Right kidney (tissue), 1 donor: ENCODE measurements at regions not wholly inside any gene's neighbourhood (a gene's known extent, or its start where the extent isn't known, plus 50 kb on each side); places are given as distances from the start of the nearest gene placed in this dataset.

Experiments
- DNase-seq: peaks from one replicate; pipeline ENCODE4 v3.0.0-alpha.2; 2016

GRCh38 chr1:50358962-50359361 lies 64.3 kb downstream of the DMRTA2 start:
- no peak for DNase-seq

DNA sequence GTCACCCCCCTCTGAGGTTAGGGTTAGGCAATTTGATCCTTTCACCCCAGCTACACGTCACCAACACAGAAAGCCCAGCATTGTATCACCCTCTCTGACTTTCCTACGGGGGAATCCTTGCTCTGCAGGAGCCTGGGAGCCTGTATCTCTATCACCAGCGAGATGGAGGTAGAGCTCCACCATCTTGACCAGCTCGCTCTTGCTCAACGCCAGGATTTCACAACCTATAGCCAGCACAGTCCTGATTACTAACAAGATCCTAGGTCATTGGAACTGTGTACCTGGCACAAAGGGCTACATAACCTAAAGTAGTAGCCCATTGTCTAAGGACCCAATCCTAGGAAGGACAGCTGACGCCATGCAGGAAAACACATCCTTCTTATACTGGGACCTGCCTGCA lies 66.1 kb downstream of the DMRTA2 start:
- no peak for DNase-seq

- DNase-seq: no peak
Measured at GRCh38 chr1:50354813-50355212, 68.4 kb downstream of the DMRTA2 start.

DNA sequence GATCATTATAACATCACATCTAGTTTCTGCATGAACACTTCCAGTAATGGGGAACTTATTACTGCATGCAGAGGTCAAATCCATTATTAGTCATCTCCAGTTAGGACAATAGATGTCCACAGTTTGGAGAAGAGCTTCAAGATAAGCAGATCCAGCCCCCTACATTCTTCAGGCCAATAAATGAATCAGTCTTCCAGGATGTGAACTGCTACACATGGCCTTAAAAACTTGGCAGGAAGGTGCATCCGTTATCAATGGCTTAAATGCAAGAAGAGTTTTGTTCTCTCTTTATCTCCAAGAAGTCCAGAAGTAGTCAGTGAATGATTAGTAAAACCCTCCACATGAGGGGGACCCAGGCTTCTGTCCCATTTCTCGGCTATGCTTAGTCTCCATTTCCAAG lies 70.8 kb downstream of the DMRTA2 start:
- no peak for DNase-seq

GRCh38 chr1:50350868-50351267 lies 72.4 kb downstream of the DMRTA2 start:
- DNase-seq: no peak

- DNase-seq: no peak
Measured at GRCh38 chr1:50350421-50350820, 72.8 kb downstream of the DMRTA2 start.

DNA sequence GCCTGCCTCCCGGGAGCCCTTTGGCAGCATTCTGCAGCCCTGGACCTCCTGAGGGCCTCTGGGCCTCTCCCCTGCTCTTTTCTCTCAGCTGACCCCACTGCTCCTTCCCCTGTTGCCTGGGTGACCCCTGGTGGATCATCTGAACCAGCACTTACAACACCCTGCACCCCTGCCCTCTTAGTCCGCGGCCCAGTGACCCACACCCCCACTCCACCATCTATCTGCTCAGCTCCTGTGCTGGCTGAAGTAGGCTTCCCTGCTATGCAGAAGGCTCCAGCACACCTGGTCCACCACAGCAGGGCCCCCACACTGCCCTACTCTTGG lies 74.0 kb downstream of the DMRTA2 start:
- DNase-seq: no peak

DNA sequence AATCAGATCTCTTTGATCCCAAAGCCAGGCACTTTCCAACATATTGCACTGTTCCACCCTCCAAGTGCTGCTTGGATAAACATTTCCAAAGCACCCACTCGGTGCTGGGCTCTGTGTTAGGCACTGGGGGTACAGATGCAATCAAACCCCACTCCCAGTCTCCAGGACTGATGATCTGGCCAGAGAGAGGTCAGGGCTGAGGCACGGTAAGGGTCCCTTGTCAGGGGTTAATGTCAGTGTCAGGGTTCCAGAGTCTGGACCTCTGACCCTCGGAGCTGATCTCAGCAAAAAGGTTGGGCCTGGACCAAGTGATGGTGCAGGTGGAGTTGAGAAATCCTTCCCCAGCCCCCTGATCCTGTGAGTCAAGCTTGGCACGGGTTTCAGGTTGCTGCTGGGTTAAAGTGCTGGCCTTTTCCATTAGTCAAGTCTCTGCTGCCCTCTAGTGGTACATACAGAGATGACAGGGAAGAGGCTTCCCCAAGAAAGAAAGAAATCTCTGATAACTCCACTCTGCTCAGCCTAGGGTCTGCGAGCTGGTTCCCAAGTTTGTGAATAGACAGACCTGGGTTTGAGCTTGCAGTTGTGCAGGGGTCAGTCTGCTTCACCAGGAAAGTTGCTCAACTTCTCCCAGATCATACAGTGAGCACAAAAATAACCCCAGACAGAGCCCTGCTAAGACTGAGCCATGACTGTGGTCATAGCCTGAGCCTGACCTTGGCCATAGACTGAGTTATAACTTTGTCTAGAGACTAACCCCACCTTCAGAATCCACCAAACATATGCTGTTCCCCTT lies 74.6 kb downstream of the DMRTA2 start:
- DNase-seq: peak; percentile 19

DNA sequence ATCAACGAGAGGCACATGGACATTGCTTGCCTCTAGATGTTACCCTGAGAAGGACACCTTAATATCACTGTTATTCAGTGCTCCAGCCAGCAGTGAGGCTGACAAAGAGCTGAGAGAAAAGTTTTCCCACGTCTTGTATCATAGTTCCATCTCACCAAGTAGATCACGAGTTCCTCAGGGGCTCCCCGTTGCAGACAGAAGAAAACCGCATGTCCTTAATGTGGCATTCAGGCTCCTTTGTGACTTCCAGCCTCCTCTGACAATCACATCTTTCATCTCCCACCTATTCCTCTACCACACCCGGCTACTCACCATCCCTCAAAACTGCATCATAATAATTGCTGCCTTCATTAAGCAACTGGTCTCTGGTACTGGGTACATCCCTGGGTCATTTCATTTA lies 75.3 kb downstream of the DMRTA2 start:
- DNase-seq: no peak

GRCh38 chr1:50346621-50347020 lies 76.6 kb downstream of the DMRTA2 start:
- DNase-seq: no peak

- DNase-seq: no peak
Measured at GRCh38 chr1:50343323-50343722, 79.9 kb downstream of the DMRTA2 start.

DNA sequence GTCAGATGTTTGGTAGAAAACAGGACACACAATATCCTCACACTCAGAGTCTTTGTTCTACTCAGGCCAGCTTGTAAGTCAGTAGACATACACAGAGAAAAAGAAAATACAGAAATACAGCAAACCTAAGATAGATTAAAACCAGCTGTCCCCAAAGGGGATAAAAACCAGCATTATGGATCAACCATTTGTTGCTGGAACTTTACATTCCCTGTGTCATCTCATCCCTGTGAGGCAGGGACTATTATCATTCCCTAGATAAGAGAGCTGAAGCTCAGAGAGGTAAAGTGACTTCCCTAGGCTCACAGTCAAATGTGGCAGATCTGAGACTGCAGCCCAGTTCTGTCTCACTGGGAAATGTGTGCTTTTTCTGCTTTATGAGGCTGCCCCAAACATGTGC lies 80.7 kb downstream of the DMRTA2 start:
- no peak for DNase-seq

DNA sequence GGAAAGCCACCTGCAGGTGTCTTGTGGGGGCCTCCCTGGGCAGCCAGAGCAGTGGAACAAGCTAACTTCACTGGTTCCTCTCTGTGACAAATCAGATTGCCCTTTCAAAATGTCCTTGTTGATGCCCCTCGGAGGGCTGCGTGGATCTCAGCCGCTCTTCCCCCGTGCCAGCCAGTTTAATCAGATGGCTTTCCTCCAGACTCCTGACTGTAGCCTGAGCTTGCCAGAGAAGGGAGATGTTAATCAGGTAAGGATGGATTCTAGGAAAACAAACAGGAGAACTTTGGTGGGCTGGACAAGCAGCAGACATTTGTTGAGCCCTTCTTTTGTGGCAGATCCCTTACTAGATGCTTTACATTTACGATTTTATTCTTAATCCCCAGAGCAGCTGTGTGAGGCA lies 88.2 kb downstream of the DMRTA2 start:
- no peak for DNase-seq

- peak; percentile 64 for DNase-seq
Measured at GRCh38 chr1:50333595-50333974, 89.7 kb downstream of the DMRTA2 start.

- peak; percentile 71 for DNase-seq
Measured at GRCh38 chr1:50332941-50333594, 90.2 kb downstream of the DMRTA2 start.

- DNase-seq: no peak
Measured at GRCh38 chr1:50329332-50329932, 93.8 kb downstream of the DMRTA2 start.

DNA sequence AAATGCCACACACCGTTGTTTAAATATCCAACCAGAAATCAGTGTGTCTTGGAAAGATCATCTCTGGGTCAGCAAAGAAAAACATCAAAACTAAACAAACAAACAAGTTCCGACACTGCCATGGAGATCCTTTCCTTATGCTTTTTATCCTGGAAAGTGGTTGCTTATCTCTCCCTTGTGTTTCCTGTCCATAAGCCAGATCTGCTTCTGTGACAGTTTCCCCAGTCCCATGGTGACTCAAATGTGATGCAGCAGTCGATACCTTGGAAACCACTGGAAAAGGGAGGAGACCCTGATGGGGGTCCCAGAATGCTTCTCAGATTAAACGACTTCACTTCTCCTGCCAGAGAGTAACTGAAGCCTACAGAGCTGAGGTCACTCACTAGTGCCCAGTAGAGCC lies 94.7 kb downstream of the DMRTA2 start:
- DNase-seq: no peak

DNA sequence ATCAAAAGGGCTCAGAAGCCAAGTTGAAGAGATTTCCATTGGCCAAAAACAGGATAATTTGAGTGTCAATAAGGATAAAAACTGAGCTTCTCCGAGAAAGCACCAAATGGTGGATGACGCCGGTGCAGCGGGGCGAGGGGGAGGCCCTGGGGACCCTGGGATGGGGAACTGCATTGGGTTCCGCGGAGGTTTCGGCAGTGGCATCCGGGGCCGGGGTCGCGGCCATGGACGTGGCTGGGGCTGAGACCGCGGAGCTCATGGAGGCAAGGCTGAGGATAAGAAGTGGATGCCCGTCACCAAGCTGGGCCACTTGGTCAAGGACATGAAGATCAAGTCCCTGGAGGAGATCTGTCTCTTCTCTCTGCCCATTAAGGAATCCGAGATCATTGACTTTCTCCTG lies 97.2 kb downstream of the DMRTA2 start:
- DNase-seq: no peak

GRCh38 chr1:50322579-50322978 lies 100.7 kb downstream of the DMRTA2 start:
- no peak for DNase-seq

GRCh38 chr1:50318428-50318827 lies 104.8 kb downstream of the DMRTA2 start:
- DNase-seq: no peak

GRCh38 chr1:50308878-50309277 lies 114.4 kb downstream of the DMRTA2 start:
- peak; percentile 27 for DNase-seq

DNA sequence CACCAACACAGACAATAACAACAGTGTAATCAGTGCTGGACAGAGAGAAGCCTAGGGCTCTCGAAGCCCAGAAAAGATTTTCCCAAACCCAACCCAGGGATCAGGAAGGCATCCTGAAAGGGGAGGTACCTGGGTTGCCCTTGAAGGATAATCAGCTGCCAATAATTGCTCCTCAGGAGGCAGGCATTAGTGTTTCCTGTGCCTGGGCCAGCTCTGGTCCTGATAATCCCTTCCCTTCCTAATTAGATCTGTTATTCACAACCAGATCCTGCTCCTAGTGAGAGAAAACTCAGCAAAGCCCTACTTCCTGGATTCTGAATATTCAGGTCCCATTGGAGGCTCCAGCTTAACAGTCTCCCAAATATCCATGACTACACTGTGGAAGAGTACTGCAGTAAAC lies 117.4 kb downstream of the DMRTA2 start:
- no peak for DNase-seq

DNA sequence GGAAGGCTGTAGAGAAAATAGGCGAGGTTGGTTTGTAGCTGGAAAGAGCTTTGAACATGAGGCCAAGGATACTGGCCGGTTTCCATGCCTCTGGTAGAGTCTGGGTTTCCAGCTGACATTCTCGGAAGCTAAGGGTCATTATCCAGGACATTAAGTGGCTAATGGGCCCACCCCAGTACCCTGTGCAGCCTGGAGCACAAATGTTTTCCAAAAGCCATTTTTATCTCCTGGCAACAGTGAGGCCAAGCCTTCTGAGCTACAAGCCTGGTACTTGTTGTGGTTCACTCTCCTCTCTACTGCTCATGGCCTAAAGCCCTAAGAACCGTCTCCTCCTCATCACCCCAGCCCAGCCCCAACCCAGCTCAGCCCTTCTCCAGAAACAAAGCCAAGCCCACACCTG lies 122.9 kb downstream of the DMRTA2 start:
- no peak for DNase-seq

GRCh38 chr1:50295566-50295965 lies 127.7 kb downstream of the DMRTA2 start:
- DNase-seq: no peak
